WTC11 (cell line): ENCODE measurements at regions not wholly inside any gene's neighbourhood (a gene's known extent, or its start where the extent isn't known, plus 50 kb on each side); places are given as distances from the start of the nearest gene placed in this dataset.
"Not testable (repeated sequence)": the region's sequence is repeated elsewhere in the genome, so short reads cannot be mapped to it uniquely, and the experiment has no call there.

Experiments
- ATAC-seq: fragments of 200-7000 bp; cut with Tn5 transposase; 2 replicates; pipeline ENCODE4 v1.10.0; 2021; ENCODE audit warnings: mild to moderate bottlenecking, moderate library complexity
- CTCF ChIA-PET: fragments of 300-600 bp; sonication (Branson Sonifier 250); formaldehyde crosslinking; loops from one replicate; lab custom pipeline; 2021; ENCODE audit warnings: antibody characterized with exemption; lab: Charles Lee
- POLR2A ChIA-PET: fragments of 350-600 bp; sonication (Branson Sonifier 250); formaldehyde crosslinking; loops from one replicate; lab custom pipeline; 2021; ENCODE audit warnings: antibody characterized with exemption; lab: Charles Lee
- DNase-seq: peaks from one replicate; pipeline ENCODE4 v3.0.0; 2021; ENCODE audit warnings: low spot score
- H3K27ac Mint-ChIP-seq: 2 replicates; pipeline ENCODE4 v1.8.0; 2021; ENCODE audit warnings: mixed read lengths
- H3K27me3 Mint-ChIP-seq: 2 replicates; pipeline ENCODE4 v1.8.0; 2021; ENCODE audit warnings: low read depth, mild to moderate bottlenecking, moderate library complexity, mixed read lengths
- H3K36me3 Mint-ChIP-seq: 2 replicates; pipeline ENCODE4 v1.8.0; 2021; ENCODE audit warnings: mixed read lengths
- H3K4me1 Mint-ChIP-seq: 2 replicates; pipeline ENCODE4 v1.8.0; 2022; ENCODE audit warnings: mixed read lengths
- H3K4me3 Mint-ChIP-seq: 2 replicates; pipeline ENCODE4 v1.8.0; 2021; ENCODE audit warnings: mild to moderate bottlenecking, moderate library complexity, mixed read lengths
- H3K9me3 Mint-ChIP-seq: 2 replicates; pipeline ENCODE4 v1.8.0; 2021; ENCODE audit warnings: mixed read lengths
- AFF4 ChIP-seq: sonication (generic); formaldehyde crosslinking; IDR thresholded peaks from 2 replicates; pipeline ENCODE4 v1.8.1; 2023; ENCODE audit warnings: mild to moderate bottlenecking, missing genetic modification reagents, borderline replicate concordance
- AR ChIP-seq: fragments of 250-450 bp; sonication (Bioruptor Pico); IDR thresholded peaks from 2 replicates; pipeline ENCODE4 v1.9.0; 2021; ENCODE audit warnings: mild to moderate bottlenecking
- ARID4B ChIP-seq: sonication (generic); formaldehyde crosslinking; IDR thresholded peaks from 2 replicates; pipeline ENCODE4 v1.8.0; 2023; ENCODE audit warnings: missing genetic modification reagents, mild to moderate bottlenecking, borderline replicate concordance
- CREM ChIP-seq: sonication (generic); formaldehyde crosslinking; IDR thresholded peaks from 2 replicates; pipeline ENCODE4 v1.8.1; 2022; ENCODE audit warnings: mild to moderate bottlenecking, missing genetic modification reagents, moderate library complexity
- ETV6 ChIP-seq: sonication (generic); formaldehyde crosslinking; IDR thresholded peaks from 2 replicates; pipeline ENCODE4 v1.8.1; 2022; ENCODE audit warnings: mild to moderate bottlenecking, missing genetic modification reagents
- FOXP1 ChIP-seq: sonication (generic); formaldehyde crosslinking; IDR thresholded peaks from 2 replicates; pipeline ENCODE4 v1.8.0; 2022; ENCODE audit warnings: missing genetic modification reagents, mild to moderate bottlenecking, moderate library complexity, borderline replicate concordance
- MLX ChIP-seq: sonication (generic); formaldehyde crosslinking; IDR thresholded peaks from 2 replicates; pipeline ENCODE4 v1.8.1; 2023; ENCODE audit warnings: mild to moderate bottlenecking, missing genetic modification reagents, moderate library complexity
- NFATC4 ChIP-seq: fragments of 250-450 bp; sonication (Bioruptor Pico); IDR thresholded peaks from 2 replicates; pipeline ENCODE4 v1.9.0; 2021; ENCODE audit warnings: mild to moderate bottlenecking
- NFE2L1 ChIP-seq: sonication (generic); formaldehyde crosslinking; IDR thresholded peaks from 2 replicates; pipeline ENCODE4 v1.8.1; 2023; ENCODE audit warnings: missing genetic modification reagents
- RELA ChIP-seq: sonication (generic); formaldehyde crosslinking; IDR thresholded peaks from 2 replicates; pipeline ENCODE4 v1.8.1; 2022; ENCODE audit warnings: missing genetic modification reagents, mild to moderate bottlenecking, borderline replicate concordance
- TCF7 ChIP-seq: sonication (generic); formaldehyde crosslinking; IDR thresholded peaks from 2 replicates; pipeline ENCODE4 v1.8.0; 2022; ENCODE audit warnings: mild to moderate bottlenecking, low read depth, missing genetic modification reagents, moderate library complexity
- ZBTB43 ChIP-seq: sonication (generic); formaldehyde crosslinking; IDR thresholded peaks from 2 replicates; pipeline ENCODE4 v1.8.1; 2023; ENCODE audit warnings: mild to moderate bottlenecking, missing genetic modification reagents
- ZNF138 ChIP-seq: sonication (generic); formaldehyde crosslinking; conservative IDR thresholded peaks from 2 replicates; pipeline ENCODE4 v1.8.1; 2022; ENCODE audit warnings: mild to moderate bottlenecking, moderate library complexity, missing genetic modification reagents
- ZNF532 ChIP-seq: fragments of 250-450 bp; sonication (Bioruptor Pico); IDR thresholded peaks from 2 replicates; pipeline ENCODE4 v1.9.0; 2021; ENCODE audit warnings: mild to moderate bottlenecking, borderline replicate concordance

GRCh38 chr6:135608031-135608430 lies 110.5 kb upstream of the AHI1 start:
- ChIA-PET CTCF (no interaction called here), POLR2A (no interaction called here)
- no peaks in the 10 kb centered on the region for H3K36me3 Mint-ChIP-seq
- no peaks in the 10 kb centered on the region for H3K4me1 Mint-ChIP-seq
- no peaks in the 10 kb centered on the region for H3K9me3 Mint-ChIP-seq
- H3K4me3 Mint-ChIP-seq: no peak overlapping the region
- no peaks in the 10 kb centered on the region for H3K27me3 Mint-ChIP-seq
- DNase-seq: no peak
- TF ChIP-seq ARID4B (CRISPR knock-in tag): no peak
- TF ChIP-seq FOXP1 (CRISPR knock-in tag): no peak
- TF ChIP-seq ZBTB43 (CRISPR knock-in tag): no peak
- TF ChIP-seq TCF7: no peak
- no peak for TF ChIP-seq ZNF532 (CRISPR knock-in tag)
- no peak for TF ChIP-seq RELA (CRISPR knock-in tag)
- TF ChIP-seq ZNF138 (CRISPR knock-in tag): no peak
- TF ChIP-seq AFF4 (CRISPR knock-in tag): no peak
- no peak for TF ChIP-seq AR (CRISPR knock-in tag)
- no peak for TF ChIP-seq NFATC4 (CRISPR knock-in tag)
- no peak for TF ChIP-seq CREM (CRISPR knock-in tag)
- TF ChIP-seq MLX (CRISPR knock-in tag): no peak
- no peak for TF ChIP-seq NFE2L1 (CRISPR knock-in tag)
- no peak for TF ChIP-seq ETV6 (CRISPR knock-in tag)
- TF ChIP-seq, all 79 proteins: peak for 0
- no peak overlapping the region for H3K27ac Mint-ChIP-seq
- no peak for ATAC-seq

GRCh38 chr6:135610192-135610591 lies 112.7 kb upstream of the AHI1 start:
- H3K27me3 Mint-ChIP-seq, H3K4me1 Mint-ChIP-seq, H3K9me3 Mint-ChIP-seq, CTCF ChIA-PET, POLR2A ChIA-PET, H3K27ac Mint-ChIP-seq, DNase-seq, ATAC-seq, H3K4me3 Mint-ChIP-seq, H3K36me3 Mint-ChIP-seq: not testable (repeated sequence)
